GM13977 (cell line): ENCODE measurements at regions not wholly inside any gene's neighbourhood (a gene's known extent, or its start where the extent isn't known, plus 50 kb on each side); places are given as distances from the start of the nearest gene placed in this dataset.

Source experiments
- DNase-seq: peaks from one replicate; pipeline ENCODE4 v3.0.0; 2012; ENCODE audit warnings: low spot score
- in situ Hi-C: fragments of 300-500 bp; cut with MboI; formaldehyde crosslinking; loops from one replicate; pipeline ENCODE4 v1.12.0; 2022; ENCODE audit warnings: low sequenced_read_pairs, low pct_unique_long_range_greater_than_20kb, mixed read lengths, inconsistent platforms; ENCODE audit not compliant: unreplicated experiment
- TF ChIP-seq, protein P1 (sequence below): IDR thresholded peaks from 2 replicates; pipeline ENCODE4 v1.5.1; 2012; ENCODE audit warnings: mild to moderate bottlenecking, control low read depth; ENCODE audit not compliant: insufficient read depth; ENCODE audit errors: extremely low read depth, missing control alignments

DNA sequence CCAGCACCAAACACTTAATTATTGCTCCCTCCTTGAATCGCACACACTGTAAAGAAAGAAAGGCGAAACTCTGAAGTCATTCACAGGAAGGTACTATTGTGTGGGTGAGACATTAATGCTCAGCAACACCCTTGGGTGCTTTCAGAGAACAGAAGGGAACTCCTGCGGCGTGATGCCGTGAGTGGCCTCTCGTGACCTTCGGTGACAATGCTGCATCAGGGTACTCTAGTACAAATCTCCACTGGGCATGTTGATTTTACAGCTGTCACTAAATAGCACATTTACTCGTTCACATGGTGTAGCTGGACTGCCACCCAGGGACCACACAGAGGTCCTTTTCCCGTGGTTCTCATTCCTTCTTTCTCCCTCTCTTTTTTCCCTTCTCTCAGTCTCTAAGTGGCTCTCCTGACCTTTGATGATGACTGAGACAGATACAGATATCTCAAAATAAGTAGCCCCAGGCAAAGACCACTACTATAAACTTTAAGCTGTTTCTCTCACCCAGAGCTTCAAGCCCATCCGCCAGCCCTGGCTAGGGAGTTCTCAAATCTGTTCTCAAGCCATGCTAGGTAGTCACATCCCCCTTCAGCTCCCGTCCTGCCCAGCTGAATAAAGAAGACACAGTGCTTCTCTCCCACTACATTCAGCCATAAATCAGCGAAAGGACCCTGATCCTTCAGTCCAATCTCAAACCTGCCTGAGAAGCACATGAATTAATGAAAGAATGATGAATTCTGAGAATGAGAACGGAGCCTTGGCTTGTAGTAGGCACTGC is 223.4 kb upstream of the FMN2 start:
- TF ChIP-seq, protein P1, sequence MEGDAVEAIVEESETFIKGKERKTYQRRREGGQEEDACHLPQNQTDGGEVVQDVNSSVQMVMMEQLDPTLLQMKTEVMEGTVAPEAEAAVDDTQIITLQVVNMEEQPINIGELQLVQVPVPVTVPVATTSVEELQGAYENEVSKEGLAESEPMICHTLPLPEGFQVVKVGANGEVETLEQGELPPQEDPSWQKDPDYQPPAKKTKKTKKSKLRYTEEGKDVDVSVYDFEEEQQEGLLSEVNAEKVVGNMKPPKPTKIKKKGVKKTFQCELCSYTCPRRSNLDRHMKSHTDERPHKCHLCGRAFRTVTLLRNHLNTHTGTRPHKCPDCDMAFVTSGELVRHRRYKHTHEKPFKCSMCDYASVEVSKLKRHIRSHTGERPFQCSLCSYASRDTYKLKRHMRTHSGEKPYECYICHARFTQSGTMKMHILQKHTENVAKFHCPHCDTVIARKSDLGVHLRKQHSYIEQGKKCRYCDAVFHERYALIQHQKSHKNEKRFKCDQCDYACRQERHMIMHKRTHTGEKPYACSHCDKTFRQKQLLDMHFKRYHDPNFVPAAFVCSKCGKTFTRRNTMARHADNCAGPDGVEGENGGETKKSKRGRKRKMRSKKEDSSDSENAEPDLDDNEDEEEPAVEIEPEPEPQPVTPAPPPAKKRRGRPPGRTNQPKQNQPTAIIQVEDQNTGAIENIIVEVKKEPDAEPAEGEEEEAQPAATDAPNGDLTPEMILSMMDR, result no peak
- DNase-seq, result no peak
- in situ Hi-C loops, result no loop called here

DNA sequence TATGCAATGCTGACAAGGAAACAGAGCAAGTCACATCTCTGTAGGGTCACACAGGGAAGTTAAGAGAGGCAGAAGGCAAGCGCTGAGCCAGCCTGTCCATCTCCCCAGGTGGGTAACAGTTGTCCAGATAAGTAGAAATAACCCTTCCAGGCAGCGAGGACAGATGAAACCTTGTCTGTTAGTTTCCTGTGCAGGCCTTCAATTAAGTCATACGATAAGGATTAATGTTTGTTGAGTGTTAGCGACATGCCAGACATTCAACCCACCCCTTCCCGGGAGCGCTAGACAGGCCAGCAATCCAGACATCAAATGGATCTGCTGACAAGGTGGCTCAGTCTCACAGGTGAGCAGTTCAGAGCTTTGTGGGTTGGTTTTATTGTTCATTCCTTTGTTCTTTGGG is 221.5 kb upstream of the FMN2 start:
- no peak for DNase-seq
- in situ Hi-C loops, result no loop called here
- TF ChIP-seq, protein P1, result no peak

DNA sequence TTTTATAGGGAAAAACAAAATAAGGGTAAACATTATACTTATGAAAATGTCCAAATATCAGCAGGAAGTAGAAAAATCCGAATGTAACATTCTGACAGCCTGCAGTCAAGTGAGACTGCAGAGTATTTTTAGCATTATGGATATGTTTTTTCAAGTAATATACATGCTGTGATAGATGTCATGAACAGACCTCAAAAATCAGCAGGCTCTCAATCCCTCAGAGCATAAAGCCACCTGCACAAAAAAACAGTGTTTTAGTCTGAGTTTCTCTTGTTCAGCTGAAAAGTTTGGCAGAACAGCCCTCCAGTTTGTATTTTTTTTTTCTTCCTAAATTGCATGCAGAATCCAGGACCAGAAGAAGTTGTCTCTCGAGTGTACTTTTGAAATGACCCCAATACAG is 219.1 kb upstream of the FMN2 start:
- DNase-seq, result no peak
- TF ChIP-seq, protein P1, result no peak
- in situ Hi-C loops, result no loop called here

DNA sequence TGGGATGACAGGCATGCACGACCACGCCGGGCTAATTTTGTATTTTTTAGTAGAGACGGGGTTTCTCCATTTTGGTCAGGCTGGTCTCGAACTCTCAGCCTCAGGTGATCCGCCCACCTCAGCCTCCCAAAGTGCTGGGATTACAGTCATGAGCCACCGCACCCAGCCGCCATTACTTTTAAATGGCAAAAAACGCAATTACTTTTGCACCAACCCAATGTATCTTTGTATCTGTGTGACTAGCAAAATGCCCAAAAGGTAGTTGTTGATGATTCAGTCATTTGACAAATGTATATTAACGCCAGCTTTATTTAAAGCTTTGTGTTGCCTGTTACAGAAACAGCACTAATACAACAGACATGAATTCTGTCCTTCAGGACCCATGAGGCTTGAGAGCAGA is 216.9 kb upstream of the FMN2 start:
- in situ Hi-C loops, result no loop called here
- TF ChIP-seq, protein P1, result no peak
- DNase-seq, result no peak

DNA sequence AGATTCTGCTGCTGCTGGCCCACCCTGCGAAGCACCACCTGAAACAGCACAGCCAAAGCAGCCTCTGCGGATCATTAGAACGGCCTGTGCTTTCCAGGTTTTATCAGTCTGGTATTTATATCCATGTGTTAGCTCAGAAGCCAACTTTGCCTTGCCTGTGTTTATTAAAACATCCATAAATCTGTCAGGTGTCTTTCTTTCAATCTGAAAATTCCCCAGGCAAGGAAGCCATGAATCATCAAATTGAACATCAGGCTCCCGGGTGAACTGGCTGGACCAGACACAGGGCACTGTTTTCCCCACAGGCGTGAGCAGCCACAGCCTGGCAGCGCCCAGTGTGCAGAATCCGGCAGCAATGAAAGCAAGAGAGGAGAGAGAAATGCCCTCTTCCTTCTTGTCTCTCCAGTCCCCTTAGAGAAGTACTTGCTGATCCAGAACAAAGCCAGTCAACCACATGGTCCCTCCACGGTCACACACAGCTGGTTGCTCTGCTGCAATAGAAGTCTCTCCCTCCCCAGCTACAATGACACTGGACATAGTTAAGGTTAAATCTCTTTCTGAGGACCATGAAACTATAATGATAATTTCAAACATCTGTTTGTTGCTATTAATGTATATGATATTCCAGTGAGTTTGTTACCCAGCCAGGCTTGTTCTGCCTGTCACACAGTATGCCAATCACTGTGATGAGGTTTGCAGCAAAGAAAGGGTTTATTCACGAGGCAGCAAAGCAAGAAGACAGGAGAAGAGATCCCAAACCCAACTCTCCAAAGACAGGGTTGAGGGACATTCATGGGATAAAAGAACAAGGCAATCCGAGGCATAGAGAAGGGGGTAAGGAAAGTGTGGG is 212.1 kb upstream of the FMN2 start:
- TF ChIP-seq, protein P1, result no peak
- DNase-seq, result no peak
- in situ Hi-C loops, result no loop called here

DNA sequence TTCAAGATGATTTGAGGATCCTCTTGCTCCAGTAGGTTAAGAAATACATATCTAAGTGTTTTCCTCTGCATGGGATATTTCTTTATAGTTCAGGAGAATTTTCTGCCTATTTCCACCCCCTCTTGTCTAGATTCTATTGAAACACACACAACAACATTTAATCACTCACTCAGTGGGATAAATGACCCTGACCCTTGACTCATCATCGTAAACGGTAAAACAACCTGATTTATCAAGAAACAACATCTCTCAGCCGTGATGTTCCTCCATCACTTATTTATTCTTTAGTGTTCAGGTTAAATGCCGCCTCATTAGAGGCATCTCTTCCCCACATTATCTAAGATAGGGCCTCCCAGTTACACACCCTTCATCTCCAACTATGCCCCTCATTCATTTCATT is 208.7 kb upstream of the FMN2 start:
- in situ Hi-C loops, result no loop called here
- no peak for DNase-seq
- TF ChIP-seq, protein P1, result no peak
